HG03565 (cell line): ENCODE measurements at regions not wholly inside any gene's neighbourhood (a gene's known extent, or its start where the extent isn't known, plus 50 kb on each side); places are given as distances from the start of the nearest gene placed in this dataset.

ENCODE experiments used
- ATAC-seq: cut with Tn5 transposase; IDR thresholded peaks from one replicate; pipeline ENCODE4 v1.9.1; 2021; ENCODE audit warnings: mild to moderate bottlenecking, moderate library complexity; ENCODE audit not compliant: unreplicated experiment

- no peak for ATAC-seq
Observed at GRCh38 chr21:21605521-21605920, 607.3 kb downstream of the NCAM2 start.

- no peak for ATAC-seq
Observed at GRCh38 chr21:21606041-21606440, 607.8 kb downstream of the NCAM2 start.

- ATAC-seq = no peak
Observed at GRCh38 chr21:21612466-21612865, 614.3 kb downstream of the NCAM2 start.

GRCh38 chr21:21614966-21615365, 616.8 kb downstream of the NCAM2 start:
- ATAC-seq = no peak

- no peak for ATAC-seq
Observed at GRCh38 chr21:21622460-21623234, 624.4 kb downstream of the NCAM2 start.

- no peak for ATAC-seq
Observed at GRCh38 chr21:21624674-21625073, 626.5 kb downstream of the NCAM2 start.

GRCh38 chr21:21631961-21632360, 633.8 kb downstream of the NCAM2 start:
- ATAC-seq = no peak

- ATAC-seq = no peak
Observed at GRCh38 chr21:21632926-21633325, 634.7 kb downstream of the NCAM2 start.

- no peak for ATAC-seq
Observed at GRCh38 chr21:21661741-21662140, 663.5 kb downstream of the NCAM2 start.

GRCh38 chr21:21662776-21663175, 664.6 kb downstream of the NCAM2 start:
- no peak for ATAC-seq

GRCh38 chr21:21664871-21665270, 666.7 kb downstream of the NCAM2 start:
- no peak for ATAC-seq

- no peak for ATAC-seq
Observed at GRCh38 chr21:21666689-21667088, 668.5 kb downstream of the NCAM2 start.

GRCh38 chr21:21668198-21668597, 670.0 kb downstream of the NCAM2 start:
- ATAC-seq = no peak

GRCh38 chr21:21673959-21674358, 675.8 kb downstream of the NCAM2 start:
- ATAC-seq = no peak

- no peak for ATAC-seq
Observed at GRCh38 chr21:21675601-21676000, 677.4 kb downstream of the NCAM2 start.

- ATAC-seq = no peak
Observed at GRCh38 chr21:21682172-21682571, 684.0 kb downstream of the NCAM2 start.

- no peak for ATAC-seq
Observed at GRCh38 chr21:21688889-21689288, 690.7 kb downstream of the NCAM2 start.

GRCh38 chr21:21690068-21690665, 692.0 kb downstream of the NCAM2 start:
- no peak for ATAC-seq

GRCh38 chr21:21712748-21713520, 714.7 kb downstream of the NCAM2 start:
- ATAC-seq = no peak

GRCh38 chr21:21713651-21714180, 715.5 kb downstream of the NCAM2 start:
- ATAC-seq = no peak

GRCh38 chr21:21714426-21714825, 716.2 kb downstream of the NCAM2 start:
- ATAC-seq = no peak
